Ovary (tissue), 3 donors: ENCODE measurements at regions not wholly inside any gene's neighbourhood (a gene's known extent, or its start where the extent isn't known, plus 50 kb on each side); places are given as distances from the start of the nearest gene placed in this dataset.
"Not testable (repeated sequence)": the region's sequence is repeated elsewhere in the genome, so short reads cannot be mapped to it uniquely, and the experiment has no call there.

ENCODE experiments used
- CTCF ChIP-seq, 3 donors: fragments of 450-650 bp in 2 of 3; fragments of 200-600 bp in 1 of 3; IDR thresholded peaks; one replicate each; pipeline versions ENCODE4 v1.5.1 to v1.8.0; 2016 to 2022; ENCODE audit warnings: antibody characterized with exemption in 3 of 3, mild to moderate bottlenecking in 1 of 3
- EP300 ChIP-seq: sonication (generic); formaldehyde crosslinking; IDR thresholded peaks from one replicate; pipeline ENCODE4 v1.6.1; 2017; ENCODE audit warnings: antibody characterized with exemption
- POLR2A ChIP-seq: fragments of 450-650 bp; IDR thresholded peaks from one replicate; pipeline ENCODE4 v1.6.1; 2017; ENCODE audit warnings: antibody characterized with exemption, mild to moderate bottlenecking, moderate library complexity
- donor health status: DM: no; HTN: no; CAD: no.

- TF ChIP-seq CTCF (IDR thresholded peaks at IDR 0.05); EP300; POLR2A: not testable (repeated sequence)
These were observed 430.6 kb downstream of the PREX1 start for GRCh38 chr20:48396981-48397861.
